GM06990 (cell line): ENCODE measurements at regions not wholly inside any gene's neighbourhood (a gene's known extent, or its start where the extent isn't known, plus 50 kb on each side); places are given as distances from the start of the nearest gene placed in this dataset.
"Not testable (repeated sequence)": the region's sequence is repeated elsewhere in the genome, so short reads cannot be mapped to it uniquely, and the experiment has no call there.

Source experiments
- DNase-seq: peaks from one replicate; pipeline ENCODE4 v3.0.0-alpha.2; 2011; ENCODE audit not compliant: insufficient read length; ENCODE audit errors: extremely low read depth
- H3K27me3 ChIP-seq: replicated peaks from 2 replicates; pipeline ENCODE4 v1.6.0; 2011; ENCODE audit warnings: low read length; ENCODE audit not compliant: control insufficient read depth, insufficient read depth
- H3K36me3 ChIP-seq: 2 replicates; pipeline ENCODE4 v1.5.1; 2011; ENCODE audit warnings: low read length; ENCODE audit not compliant: control insufficient read depth, insufficient read depth
- H3K4me3 ChIP-seq: replicated peaks from 2 replicates; pipeline ENCODE4 v1.5.1; 2011; ENCODE audit warnings: low read depth, mild to moderate bottlenecking, control low read depth, low read length
- TF ChIP-seq, protein P1 (sequence below): IDR thresholded peaks from 2 replicates; pipeline ENCODE4 v1.5.1; 2011; ENCODE audit warnings: low read length, control low read depth, mild to moderate bottlenecking, inconsistent platforms; ENCODE audit not compliant: insufficient read depth, poor library complexity, severe bottlenecking

DNA sequence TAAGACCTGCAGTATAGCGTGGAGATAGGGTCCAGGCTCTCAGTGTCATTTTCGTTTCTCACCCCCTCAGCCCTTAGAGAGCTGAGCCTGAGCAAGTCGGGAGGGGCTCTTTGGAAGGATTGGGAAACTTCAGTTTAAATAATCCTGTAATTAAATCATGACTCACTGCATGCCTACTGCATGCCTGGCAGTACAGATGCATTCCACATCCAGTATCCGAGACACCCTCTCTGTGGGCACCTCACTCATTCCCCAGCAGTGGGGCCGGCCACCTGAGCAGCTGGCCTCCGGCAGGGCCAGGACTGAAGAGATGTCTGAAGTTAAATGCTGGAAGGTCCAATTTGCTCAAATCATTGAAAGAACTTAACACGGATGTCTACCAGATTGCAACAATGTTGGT is 316.6 kb downstream of the THBS2 start:
- TF ChIP-seq, protein P1, sequence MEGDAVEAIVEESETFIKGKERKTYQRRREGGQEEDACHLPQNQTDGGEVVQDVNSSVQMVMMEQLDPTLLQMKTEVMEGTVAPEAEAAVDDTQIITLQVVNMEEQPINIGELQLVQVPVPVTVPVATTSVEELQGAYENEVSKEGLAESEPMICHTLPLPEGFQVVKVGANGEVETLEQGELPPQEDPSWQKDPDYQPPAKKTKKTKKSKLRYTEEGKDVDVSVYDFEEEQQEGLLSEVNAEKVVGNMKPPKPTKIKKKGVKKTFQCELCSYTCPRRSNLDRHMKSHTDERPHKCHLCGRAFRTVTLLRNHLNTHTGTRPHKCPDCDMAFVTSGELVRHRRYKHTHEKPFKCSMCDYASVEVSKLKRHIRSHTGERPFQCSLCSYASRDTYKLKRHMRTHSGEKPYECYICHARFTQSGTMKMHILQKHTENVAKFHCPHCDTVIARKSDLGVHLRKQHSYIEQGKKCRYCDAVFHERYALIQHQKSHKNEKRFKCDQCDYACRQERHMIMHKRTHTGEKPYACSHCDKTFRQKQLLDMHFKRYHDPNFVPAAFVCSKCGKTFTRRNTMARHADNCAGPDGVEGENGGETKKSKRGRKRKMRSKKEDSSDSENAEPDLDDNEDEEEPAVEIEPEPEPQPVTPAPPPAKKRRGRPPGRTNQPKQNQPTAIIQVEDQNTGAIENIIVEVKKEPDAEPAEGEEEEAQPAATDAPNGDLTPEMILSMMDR = no peak

DNA sequence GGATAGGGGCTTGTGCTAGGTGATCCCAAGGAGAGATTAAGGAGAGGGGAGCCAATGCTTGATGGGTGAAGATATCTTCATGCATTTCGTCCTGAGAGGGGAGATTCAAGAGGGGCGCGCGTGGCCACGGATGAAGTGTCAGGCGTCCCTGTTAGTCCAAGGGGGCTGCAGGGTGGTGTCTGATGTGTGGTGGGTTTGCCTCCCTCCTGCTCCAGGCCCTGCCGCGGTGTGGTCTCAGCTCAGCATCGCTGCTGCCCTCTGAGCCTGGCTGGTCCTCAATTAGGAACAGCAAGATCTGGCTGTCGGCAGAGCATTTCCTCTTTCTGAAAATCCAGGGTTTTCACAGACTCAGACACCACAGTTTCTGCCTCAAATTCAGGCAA is 318.0 kb downstream of the THBS2 start:
- Histone ChIP-seq H3K27me3 (no peaks in the 10 kb centered on the region), H3K4me3 (no peak overlapping the region), H3K36me3 (no peaks in the 10 kb centered on the region)
- DNase-seq = no peak
- TF ChIP-seq, protein P1 = no peak

More for the DNA sequence above, 316.6 kb downstream of the THBS2 start:
- Histone ChIP-seq H3K36me3 (no peaks in the 10 kb centered on the region), H3K4me3 (no peak overlapping the region), H3K27me3 (no peaks in the 10 kb centered on the region)
- DNase-seq = no peak

DNA sequence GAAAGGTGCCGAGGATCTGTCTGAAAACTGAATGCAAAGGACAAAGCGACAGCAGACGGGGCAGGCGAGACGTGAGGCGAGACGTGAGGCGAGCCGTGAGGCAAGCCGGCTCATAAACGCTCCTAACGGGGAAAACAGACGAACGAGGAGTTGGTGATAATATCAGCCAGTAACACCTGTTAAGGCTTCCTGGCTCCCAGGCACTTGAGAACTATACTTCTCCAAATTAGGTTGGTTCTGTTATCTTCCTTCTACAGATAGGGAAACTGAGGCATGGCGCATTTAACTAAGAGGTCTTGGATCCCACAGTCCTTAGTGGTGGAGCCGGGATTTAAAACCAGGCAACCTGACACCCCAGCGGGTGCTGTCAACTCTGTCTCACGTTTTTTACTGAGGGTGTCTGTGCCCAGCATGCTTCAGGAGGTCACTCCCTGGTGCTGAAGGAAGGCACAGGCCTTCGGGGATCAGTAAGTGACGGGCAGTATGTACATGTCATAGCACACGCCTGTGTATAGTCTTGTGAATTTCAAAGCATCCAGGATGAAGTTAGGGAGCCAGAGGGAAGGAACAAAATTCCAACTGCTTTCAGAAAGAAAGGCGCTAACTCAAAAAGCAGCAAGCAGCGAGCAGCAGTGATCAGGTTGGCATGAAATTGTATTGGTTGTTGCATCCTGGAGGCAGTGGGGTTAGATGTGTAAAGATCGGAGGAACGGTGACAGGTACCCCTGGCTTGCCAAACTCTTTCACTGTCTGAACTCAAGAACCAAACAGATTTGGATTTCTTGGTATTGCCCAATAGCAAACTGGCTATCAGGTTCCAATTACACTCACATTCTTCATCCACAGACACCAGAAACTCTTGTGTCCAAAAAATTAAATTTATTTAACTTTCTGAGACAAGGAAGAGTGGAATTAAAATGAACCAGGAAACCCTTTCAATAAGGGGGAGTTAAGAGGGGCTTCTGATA is 318.7 kb downstream of the THBS2 start:
- Histone ChIP-seq H3K4me3 (no peak overlapping the region), H3K27me3 (no peaks in the 10 kb centered on the region), H3K36me3 (no peaks in the 10 kb centered on the region)
- no peak for DNase-seq
- TF ChIP-seq, protein P1 = no peak

DNA sequence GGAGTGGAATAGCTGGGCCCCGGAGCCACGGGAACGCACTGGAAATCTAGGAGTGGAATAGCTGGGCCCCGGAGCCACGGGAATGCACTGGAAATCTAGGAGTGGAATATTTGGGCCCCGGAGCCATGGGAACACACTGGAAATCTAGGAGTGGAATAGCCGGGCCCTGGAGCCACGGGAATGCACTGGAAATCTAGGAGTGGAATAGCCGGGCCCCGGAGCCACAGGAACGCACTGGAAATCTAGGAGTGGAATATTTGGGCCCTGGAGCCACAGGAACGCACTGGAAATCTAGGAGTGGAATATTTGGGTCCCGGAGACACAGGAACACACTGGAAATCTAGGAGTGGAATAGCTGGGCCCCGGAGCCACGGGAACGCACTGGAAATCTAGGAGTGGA is 321.5 kb downstream of the THBS2 start:
- not testable (repeated sequence) for H3K27me3 ChIP-seq, H3K4me3 ChIP-seq, DNase-seq, H3K36me3 ChIP-seq

DNA sequence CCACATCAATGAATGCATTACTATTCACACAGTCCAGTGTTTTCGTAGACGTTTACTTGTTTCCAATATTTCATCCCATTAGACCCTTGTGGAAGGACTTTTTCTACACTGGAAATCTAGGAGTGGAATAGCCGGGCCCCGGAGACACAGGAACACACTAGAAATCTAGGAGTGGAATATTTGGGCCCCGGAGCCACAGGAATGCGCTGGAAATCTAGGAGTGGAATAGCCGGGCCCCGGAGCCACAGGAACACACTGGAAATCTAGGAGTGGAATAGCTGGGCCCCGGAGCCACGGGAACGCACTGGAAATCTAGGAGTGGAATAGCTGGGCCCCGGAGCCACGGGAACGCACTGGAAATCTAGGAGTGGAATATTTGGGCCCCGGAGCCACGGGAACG is 322.6 kb downstream of the THBS2 start:
- not testable (repeated sequence) for DNase-seq, H3K4me3 ChIP-seq, H3K36me3 ChIP-seq, H3K27me3 ChIP-seq

DNA sequence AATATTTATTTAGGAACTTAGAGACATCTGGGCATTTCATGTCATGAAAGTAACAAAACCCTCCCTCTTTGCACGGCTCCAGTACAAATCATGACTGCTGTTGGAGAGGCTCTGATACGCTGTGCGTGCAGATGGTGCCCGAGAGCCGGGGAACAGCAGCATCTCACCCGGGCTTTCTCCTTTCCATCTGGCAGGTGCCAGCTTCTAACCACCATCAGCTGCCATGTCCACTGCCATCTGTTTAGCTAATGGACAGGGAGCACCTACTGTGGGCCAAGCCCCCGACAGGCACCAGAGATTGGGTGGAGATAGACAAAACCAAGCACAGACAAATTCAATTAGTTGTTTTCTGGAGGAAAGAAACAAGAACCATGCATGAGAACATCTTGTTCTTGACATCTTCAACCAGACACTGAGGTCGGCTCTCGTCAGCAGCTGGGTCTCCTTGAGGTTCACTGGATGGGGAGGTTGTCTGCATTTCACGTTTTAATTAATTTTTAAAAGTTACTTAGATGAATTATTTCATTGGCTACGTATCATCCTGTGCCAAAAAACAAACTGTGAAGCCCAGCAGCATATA is 323.7 kb downstream of the THBS2 start:
- no peaks in the 10 kb centered on the region for H3K27me3 ChIP-seq
- no peak overlapping the region for H3K4me3 ChIP-seq
- DNase-seq = no peak
- H3K36me3 ChIP-seq = no peaks in the 10 kb centered on the region
- TF ChIP-seq, protein P1 = no peak
